Stimulated activated CD4-positive, alpha-beta T cell treated with anti-CD3 and anti-CD28 coated beads, Interleukin-4, amount 100 ng/mL, for 48 hours (primary cell): ENCODE measurements at regions not wholly inside any gene's neighbourhood (a gene's known extent, or its start where the extent isn't known, plus 50 kb on each side); places are given as distances from the start of the nearest gene placed in this dataset.

ENCODE experiments used
- DNase-seq, 2 donors: peaks; one replicate each; pipeline ENCODE4 v3.0.0-alpha.2; 2020; ENCODE audit warnings: low read depth in 2 of 2

DNA sequence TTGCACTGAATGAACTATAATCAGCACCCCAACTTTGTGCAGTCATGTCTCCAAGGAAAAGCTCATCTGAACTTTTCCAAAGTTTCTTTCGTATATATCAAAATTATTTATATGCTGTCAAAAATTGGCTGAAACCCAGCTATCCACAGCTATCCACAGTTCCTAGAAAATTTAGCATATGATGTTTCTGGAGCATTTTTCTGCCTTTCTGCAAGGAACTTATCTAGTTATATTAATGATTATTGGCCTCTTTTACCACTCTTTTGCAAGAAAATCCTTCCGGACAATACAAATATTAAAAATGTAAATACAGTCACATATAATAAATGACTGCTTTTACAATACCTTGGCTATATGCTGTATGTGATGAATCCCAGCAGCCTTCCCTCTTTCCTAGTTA lies 270.2 kb downstream of the TMEM167A start:
- DNase-seq = no peak

DNA sequence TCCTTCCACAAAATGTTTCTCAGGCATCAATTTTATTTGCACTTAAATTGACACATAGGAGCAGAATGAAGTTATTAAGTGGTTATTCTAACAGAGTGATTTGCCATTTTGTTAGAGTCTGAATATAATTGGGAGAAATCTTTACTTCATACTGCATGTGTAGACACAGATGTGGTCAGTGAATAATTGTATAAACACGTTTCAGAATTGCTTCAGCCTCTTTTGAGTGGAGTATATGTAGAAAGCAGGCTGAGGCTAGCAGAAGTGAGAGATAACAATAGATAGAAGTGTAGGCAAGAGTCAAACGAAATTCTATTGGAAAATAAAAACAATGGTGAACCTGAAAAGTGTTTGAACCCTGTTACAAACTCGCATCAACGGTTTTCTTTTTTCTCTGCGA lies 270.7 kb downstream of the TMEM167A start:
- DNase-seq = no peak

DNA sequence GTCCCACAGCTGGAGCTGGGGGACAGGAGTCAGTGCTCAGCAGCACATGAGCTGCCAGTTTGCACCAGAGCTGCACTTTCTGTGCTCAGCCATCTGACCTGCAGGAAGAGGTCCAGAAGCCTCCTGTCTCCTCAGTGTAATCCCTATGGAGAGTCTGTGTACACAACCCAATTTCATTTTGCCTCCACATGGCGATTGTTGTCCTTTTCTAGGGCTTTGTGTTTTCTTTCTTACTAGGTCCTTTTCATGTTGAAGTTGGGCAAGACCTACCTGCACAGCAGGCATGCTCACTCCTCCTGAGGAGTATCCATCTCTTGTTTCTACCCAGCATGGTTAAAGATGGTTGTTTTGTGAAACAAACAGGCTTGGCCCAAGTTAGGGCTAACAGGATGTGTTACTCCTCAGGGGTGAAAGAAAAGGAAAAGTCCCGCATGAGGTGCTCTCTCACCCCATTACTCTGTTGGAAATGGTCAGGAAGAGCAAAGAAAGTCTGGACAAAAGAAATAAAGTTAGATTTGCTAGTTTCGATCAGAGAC lies 273.0 kb downstream of the TMEM167A start:
- no peak for DNase-seq

DNA sequence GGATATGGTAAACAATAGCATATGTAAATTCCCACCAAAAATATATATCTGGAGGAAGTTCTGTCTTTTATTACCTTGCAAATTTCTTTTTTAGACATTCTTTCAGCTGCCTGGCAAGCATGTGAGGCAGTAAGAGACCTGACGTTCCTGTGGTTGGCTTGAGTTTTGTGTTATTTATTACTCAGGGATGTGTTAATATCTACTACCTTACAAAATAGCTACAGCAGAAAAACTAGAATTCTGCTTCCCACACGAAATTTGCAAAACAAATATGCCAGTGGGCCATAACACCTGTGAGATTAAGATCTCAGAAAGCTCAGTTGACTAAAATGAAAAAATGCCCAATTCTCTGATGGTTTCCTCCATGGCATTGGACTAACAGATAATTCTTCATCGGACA lies 274.2 kb downstream of the TMEM167A start:
- no peak for DNase-seq

DNA sequence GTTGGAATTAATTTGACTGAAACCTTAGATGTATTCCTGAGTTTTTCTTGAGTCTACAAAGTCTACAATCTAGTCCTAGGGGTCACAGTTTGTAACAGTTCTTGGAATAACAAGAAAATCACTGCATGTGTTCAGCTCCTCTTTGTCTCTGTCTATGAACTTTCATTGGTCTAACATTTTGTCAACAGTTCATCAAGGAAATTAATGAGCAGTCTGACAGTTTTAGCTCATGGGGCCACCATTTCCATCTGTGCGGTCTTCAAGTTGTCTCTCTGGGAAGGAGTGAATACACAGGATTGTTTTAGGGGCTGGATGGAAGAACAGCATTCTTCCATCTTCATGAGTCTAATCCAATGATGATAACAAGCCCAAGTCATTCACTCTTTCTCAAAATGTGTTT lies 276.4 kb downstream of the TMEM167A start:
- no peak for DNase-seq

DNA sequence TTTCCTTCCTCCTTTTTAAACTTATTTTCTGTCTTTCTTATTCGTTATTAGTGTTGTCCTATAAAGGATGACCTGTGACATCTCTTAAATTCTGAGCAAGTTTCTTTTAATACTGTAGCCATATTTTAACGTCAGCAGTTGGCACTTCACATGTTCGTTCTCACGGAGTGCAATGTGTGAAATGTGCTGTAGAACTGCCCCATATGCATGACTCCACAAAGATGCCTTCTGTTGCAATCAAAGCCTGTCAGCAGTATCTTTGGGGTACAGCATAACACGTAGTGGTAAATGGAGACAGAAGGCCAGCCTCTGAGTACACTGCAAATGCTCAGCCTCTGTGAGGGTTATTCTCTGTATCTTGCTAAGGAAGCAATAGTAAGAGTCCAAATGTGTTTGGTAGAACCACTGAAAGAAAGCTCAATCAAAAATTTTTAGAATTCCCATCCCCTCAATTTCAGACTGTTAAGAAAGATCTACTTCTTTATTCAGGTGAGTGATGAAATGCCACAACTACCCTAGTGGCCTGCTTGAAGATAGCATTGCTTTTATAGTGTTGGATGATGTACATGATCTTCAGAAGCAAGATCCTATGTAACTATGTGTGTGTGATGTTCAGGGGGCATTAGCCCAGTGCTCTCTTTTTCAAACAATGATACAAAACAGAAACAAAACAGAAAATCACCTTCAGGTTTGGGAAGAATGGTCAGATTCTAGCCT lies 277.7 kb downstream of the TMEM167A start:
- no peak for DNase-seq

DNA sequence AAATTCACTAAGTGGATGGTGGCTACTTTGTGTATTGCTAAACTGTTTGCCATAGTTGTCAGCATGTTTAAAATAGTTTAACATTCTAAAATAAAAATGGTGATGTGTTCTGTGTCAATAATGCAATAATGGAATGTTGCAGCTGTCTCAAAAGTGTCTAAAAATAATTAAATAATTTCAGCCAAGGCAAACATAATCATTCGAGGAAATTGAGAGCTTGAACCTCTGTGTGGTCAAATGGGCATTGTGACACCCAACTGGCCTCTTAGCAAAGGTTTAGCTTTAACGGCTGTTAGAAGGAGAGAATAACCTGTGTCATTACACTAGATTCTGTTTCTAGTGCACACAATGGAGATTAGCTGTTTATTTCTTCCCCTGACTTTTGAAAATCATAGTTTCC lies 278.5 kb downstream of the TMEM167A start:
- DNase-seq = no peak

DNA sequence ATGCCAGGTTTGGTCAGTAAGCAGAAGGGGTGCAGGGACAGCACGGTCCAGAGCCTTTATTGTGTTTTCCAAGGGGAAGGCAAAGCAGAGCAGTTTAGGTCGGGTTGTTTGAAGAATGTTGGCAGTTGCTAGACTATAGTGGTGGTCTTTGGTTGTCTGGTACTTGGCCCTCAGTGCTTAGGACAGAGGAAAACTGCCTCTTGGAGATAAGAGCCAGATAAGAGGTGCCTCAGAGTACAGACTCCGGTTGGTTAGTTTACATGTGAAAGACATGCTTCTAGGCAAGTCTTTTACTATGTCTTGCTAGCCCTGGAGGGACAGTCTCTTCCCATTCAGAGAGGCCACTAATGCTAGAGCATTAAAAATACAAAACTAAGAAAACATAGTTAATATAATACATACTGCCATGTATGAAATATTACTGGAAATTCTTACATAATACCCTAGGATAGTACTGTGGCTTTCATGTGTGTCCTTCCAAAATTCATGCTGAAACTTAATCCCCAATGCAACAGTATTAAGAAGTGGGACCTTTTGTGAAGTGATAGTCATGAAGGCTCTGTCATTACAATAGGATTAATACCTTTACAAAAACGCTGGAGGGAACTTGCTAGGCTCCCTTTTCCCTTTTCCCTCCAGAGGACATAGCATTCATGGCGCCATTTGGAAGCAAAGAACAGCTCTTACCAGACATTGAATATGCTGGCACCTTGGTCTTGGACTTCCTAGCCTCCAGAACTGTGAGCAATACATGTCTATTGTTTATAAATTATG lies 280.4 kb downstream of the TMEM167A start:
- no peak for DNase-seq

DNA sequence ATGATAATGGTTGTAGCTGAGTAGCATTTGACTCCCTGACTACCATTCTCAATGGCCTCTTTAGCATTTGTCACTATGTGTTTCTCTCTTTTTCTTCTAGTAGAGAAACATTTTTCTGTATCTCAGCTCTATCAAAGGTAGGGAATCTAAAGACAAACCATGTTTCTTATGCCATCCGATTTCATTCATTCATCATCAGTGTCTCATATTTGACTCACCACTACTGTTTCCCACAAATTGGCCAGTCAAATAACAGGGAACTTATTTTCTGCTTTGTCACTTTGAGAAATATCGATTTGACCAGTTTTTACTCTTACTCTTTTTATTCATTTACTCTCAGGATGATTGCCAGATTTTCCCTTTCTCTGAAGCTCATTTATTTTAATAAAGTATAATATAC lies 282.3 kb downstream of the TMEM167A start:
- DNase-seq = no peak

DNA sequence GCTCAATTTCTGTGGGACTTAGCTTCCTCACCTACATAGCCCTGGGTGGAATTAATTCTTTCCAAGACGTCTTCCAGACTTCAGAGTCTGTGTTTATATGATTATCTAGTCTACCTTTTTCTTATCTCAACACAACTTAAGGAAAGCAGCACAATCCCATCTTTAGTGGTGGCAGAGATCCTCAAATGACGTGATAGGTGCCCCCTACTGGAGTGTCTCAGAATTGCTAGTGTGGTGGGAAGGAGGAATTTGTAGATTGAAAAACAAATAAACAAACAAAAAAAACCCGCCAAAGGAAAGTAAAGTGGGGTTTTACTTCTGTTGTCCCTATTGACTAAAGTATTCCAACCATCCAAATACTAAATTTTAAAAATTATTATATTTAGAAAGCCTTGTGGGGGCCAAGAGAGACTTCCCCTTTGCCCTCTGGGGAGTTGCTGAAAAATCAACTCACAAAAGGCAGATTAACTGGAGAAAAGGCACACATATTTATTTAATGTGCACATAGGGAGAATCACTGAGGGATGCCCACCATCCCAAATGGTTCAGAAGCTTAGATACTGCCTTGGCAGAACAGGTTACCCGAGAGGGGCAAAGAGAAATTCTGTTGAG lies 283.3 kb downstream of the TMEM167A start:
- DNase-seq = peak; percentile 21 to 22

DNA sequence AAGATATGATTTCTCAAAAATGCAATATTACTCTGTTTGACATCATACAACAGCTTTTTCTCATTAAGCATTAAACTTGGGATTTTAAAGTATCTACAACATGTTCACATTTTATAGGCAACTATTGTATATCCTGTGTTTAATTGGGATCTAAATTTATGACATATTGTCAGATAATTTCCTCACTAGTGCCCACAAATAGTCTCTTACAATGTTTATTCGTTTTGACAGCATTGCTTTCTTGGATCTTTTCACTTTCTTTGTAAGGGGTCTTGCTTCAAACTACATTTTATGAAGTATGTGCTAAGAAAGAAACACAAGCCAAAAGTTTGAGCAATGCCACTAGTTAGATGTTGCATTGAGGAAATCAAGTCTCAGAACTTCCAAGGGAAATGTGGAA lies 285.1 kb downstream of the TMEM167A start:
- DNase-seq = no peak

DNA sequence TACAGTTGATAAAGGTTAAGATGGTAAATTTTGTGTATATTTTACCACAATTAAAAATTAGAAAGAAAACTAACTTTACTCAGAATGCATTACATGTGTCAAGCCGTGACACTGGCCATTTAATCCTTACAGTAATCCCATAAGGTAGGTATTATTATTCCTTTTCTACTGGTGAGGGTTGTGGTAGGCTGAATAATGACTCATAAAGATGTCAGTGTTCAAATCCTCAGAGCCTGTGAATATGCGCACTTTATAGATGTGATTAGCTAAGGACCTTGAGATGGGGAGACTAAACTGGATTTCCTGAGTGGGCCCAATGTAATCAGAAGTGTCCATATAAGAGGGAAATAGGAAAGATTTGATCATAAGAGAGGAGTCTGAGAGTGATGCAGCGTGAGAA lies 288.1 kb downstream of the TMEM167A start:
- DNase-seq = no peak

DNA sequence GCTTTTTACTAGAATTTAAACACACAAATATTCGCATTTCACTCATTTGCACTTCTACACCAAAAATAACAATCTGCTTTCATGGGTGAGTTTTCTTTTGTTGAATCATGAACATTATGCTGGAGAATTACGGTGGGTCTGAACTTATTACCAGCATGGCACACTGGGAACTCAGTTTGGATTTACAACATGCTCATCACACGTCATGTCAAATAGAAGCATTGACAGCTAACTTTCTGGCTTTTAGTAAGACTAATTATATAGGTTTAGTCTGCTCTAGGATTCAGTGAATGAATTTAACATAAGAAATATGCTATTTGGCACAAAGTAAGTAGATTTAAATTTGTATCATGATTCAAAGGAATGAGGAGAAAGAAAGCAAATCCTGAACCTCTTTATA lies 290.4 kb downstream of the TMEM167A start:
- no peak for DNase-seq

DNA sequence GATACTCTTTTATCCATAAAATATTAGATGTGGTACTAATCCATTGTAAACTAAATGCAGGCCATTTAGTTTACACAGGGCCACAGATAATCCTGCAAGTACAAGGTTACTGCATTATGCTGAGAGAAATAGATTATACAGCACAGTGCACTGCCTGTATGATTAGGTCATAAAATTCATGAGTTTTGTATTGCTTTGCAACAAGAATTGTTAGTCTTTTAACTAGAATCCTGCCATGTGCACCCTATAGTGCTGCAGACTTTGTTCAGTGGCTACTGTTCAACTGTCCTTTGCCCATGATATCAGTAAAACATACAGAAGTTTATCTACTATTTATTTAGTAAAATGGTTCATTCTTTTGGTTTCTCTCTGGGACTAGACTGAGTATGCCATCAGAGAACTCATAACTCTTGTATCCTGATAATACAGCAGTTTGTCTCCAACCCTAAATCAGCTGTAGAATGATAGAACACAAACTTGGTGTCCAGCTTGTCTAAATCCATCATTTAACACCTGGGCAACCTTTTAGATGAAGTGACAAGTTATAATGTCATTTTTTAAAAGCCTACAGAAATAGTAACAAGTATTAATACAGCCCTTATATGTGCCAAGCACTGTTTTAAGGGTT lies 291.2 kb downstream of the TMEM167A start:
- no peak for DNase-seq

DNA sequence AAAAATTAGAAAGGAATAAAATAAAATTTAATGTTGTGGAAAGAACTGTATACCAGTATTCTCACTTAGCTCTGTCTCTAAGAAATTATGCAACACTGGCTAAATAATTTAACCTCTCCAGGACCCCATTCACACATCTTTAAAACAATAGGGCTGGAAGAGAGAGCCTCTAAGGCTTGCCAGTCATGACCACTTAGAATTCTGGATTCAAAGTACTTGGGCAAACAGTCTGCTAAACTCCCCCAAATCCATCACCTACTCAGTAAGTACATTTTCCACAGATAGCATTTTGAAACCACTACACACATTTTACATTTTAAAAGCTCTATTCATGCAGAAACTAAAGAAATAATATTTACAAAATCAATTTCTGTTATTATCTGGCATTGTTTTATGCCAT lies 291.7 kb downstream of the TMEM167A start:
- no peak for DNase-seq

DNA sequence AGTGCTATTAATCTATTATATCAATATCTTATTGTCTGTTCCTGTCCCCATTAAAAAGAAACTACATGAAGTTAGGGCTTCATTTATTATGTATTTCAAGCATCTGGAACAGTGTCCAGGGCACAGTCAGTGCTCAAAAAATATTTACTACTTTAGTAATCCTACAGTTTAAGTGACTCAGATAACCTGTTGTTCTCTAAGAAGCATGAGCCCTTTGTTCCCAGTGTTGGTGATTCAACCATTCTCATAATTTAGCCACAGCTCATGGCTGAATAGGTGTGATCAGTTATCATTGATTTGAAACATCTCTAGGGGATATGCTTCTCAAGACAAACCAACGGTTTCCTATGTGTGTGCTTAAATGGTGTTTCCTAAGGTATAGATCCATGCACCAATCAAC lies 292.7 kb downstream of the TMEM167A start:
- DNase-seq = no peak

DNA sequence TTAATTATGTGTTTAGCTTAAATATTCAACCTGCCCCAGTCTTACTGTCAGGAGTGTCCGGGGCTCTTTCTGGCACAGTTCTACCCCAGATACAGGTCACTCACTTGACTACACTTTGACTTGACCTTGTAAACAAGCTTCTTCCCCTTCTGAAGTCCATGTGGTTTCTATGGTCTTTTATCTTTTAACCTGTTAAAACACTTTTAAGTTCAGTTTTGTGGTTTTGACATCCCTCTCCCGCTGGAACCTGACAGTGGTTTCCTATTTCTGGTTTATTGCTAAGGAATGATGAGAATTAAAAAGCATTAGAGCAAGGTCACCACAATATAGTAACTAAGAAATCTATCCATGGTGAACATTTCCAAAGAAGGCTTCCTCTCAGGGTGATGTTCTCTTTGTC lies 300.1 kb downstream of the TMEM167A start:
- no peak for DNase-seq

DNA sequence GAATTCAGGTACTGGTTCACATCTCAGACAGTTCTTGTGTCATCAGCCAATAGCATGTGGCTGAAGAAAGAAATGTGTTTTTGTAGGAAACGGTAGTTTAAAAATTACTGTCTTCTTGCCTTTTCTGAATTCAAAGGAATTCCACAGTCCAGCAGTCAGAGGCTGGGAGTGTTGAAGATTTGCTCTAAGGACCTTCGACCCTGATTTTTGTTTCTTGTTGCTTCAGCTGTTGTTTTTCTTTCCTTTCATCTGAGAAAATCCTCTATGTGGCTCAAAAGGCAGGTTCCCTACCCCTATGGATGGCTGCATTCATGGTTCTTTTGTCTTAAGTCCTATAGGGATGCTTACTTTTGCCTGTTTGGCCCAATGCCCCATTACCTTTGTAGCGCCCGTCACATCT lies 304.9 kb downstream of the TMEM167A start:
- DNase-seq = no peak

DNA sequence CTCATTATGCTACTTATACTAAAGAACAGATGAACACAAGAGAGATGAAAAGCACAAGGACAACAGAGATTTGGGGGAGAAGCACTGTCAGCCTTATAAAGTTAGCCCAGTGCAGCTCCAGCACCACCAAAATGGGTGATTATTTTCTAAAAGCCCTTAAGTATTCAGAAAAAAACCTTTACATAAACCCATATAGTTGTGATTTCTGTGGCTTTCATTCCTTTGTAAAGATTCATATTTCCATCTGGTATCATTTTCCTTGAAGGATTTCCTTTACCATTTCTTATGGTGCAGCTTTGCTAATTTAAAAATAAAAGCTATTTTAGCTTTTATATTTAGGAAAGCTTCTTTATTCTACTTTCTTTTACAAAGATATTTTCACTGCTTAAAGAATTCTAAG lies 311.0 kb downstream of the TMEM167A start:
- DNase-seq = no peak

DNA sequence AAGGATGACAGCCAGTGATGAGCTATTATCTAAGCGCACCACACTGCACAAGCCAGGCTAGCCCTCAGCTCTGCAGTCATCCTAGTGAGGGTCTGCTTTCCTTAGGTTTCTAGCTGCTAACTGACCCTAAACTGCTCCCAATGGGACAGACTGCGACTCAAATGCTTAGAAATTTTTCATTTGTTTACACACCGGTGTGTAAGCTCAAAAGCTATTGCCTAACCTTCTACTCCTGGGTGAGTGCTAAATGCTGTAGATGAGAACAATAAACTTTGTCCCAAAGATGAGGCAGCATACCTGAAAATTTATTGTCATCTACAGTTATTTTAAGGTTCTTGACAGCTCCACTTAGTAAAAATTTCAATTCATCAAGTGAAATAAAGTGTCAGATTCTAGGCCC lies 311.4 kb downstream of the TMEM167A start:
- no peak for DNase-seq

DNA sequence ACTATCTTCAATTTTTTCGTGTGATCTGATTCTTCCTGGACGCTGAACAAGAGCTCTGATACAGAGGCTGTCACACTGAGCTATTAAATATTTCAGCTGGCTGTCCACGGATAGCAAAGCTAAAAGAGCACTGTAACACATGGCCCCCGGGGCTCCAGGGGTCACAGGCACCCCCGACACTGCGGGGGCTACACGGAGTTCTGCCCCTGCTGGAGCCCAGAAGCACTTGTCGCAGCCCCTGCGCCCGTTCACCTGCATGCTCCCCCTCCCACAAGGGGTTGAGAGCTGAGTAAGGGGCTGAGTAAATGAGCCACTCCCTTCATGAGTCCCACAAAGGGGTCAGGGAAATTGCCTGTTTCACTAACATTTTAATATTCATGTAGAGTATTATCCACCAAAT lies 316.3 kb downstream of the TMEM167A start:
- no peak for DNase-seq

DNA sequence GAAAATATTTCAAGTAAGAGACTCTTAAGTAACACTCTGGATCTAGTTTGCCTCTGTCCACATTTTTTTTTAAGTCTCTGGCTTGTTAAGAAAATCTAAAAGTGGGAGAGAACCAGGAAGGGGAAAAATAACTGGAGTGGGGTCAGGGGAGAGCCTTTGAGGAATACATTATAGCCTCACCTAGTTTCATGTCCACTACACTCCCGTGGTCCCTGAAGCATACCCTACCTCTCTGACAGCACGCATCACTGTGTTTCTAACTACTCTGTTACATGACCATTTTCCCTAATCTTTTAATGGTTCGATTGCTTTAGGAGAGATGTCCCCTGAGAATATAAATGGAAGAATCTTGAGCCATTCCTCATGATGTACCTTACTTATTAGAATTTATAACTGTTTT lies 318.3 kb downstream of the TMEM167A start:
- no peak for DNase-seq
